ENCODE measurements at regions not wholly inside any gene's neighbourhood (a gene's known extent, or its start where the extent isn't known, plus 50 kb on each side); places are given as distances from the start of the nearest gene placed in this dataset.
"Not testable (repeated sequence)": the region's sequence is repeated elsewhere in the genome, so short reads cannot be mapped to it uniquely, and the experiment has no call there.

GRCh38 chr21:28114986-28115385, 877.7 kb downstream of the LTN1 start:
- TF ChIP-seq, protein P1, sequence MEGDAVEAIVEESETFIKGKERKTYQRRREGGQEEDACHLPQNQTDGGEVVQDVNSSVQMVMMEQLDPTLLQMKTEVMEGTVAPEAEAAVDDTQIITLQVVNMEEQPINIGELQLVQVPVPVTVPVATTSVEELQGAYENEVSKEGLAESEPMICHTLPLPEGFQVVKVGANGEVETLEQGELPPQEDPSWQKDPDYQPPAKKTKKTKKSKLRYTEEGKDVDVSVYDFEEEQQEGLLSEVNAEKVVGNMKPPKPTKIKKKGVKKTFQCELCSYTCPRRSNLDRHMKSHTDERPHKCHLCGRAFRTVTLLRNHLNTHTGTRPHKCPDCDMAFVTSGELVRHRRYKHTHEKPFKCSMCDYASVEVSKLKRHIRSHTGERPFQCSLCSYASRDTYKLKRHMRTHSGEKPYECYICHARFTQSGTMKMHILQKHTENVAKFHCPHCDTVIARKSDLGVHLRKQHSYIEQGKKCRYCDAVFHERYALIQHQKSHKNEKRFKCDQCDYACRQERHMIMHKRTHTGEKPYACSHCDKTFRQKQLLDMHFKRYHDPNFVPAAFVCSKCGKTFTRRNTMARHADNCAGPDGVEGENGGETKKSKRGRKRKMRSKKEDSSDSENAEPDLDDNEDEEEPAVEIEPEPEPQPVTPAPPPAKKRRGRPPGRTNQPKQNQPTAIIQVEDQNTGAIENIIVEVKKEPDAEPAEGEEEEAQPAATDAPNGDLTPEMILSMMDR (IDR thresholded peaks at IDR 0.05): not testable (repeated sequence)
- TF ChIP-seq EZH2 (IDR thresholded peaks at IDR 0.05): not testable (repeated sequence)
